ENCODE measurements at regions not wholly inside any gene's neighbourhood (a gene's known extent, or its start where the extent isn't known, plus 50 kb on each side); places are given as distances from the start of the nearest gene placed in this dataset.

- no peak for TF ChIP-seq CTCF (IDR thresholded peaks at IDR 0.05; ENCODE audit: low read depth, low read length)
- DNase-seq (ENCODE audit: extremely low read depth, low read depth): no peak
These were observed 279.8 kb upstream of the ARRDC4 start for GRCh38 chr15:97680606-97681220.

- TF ChIP-seq CTCF (IDR thresholded peaks at IDR 0.05; ENCODE audit: low read depth, low read length): no peak
- no peak for DNase-seq (ENCODE audit: extremely low read depth, low read depth)
These were observed 276.7 kb upstream of the ARRDC4 start for GRCh38 chr15:97683831-97684230.

- TF ChIP-seq CTCF (IDR thresholded peaks at IDR 0.05; ENCODE audit: low read depth, low read length): no peak
- DNase-seq (ENCODE audit: extremely low read depth, low read depth): no peak
These were observed 276.3 kb upstream of the ARRDC4 start for GRCh38 chr15:97684249-97684648.

GRCh38 chr15:97686324-97686723 lies 274.2 kb upstream of the ARRDC4 start:
- no peak for TF ChIP-seq CTCF (IDR thresholded peaks at IDR 0.05; ENCODE audit: low read depth, low read length)
- no peak for DNase-seq (ENCODE audit: extremely low read depth, low read depth)

- no peak for DNase-seq (ENCODE audit: extremely low read depth, low read depth)
- no peak for TF ChIP-seq CTCF (IDR thresholded peaks at IDR 0.05; ENCODE audit: low read depth, low read length)
These were observed 272.8 kb upstream of the ARRDC4 start for GRCh38 chr15:97687654-97688053.

- no peak for DNase-seq (ENCODE audit: extremely low read depth, low read depth)
- no peak for TF ChIP-seq CTCF (IDR thresholded peaks at IDR 0.05; ENCODE audit: low read depth, low read length)
These were observed 272.3 kb upstream of the ARRDC4 start for GRCh38 chr15:97688177-97688576.

- no peak for TF ChIP-seq CTCF (IDR thresholded peaks at IDR 0.05; ENCODE audit: low read depth, low read length)
- no peak for DNase-seq (ENCODE audit: extremely low read depth, low read depth)
These were observed 271.6 kb upstream of the ARRDC4 start for GRCh38 chr15:97688886-97689285.

All from AG09319 (cell line).